Panc1 (cell line): ENCODE measurements at regions not wholly inside any gene's neighbourhood (a gene's known extent, or its start where the extent isn't known, plus 50 kb on each side); places are given as distances from the start of the nearest gene placed in this dataset.

Experiments used
- CTCF ChIP-seq: fragments of 450-650 bp; IDR thresholded peaks from 2 replicates; pipeline ENCODE4 v1.5.1; 2017; ENCODE audit warnings: mild to moderate bottlenecking
- POLR2AphosphoS5 ChIP-seq: IDR thresholded peaks from 2 replicates; pipeline ENCODE4 v1.6.1; 2012; ENCODE audit warnings: mild to moderate bottlenecking, low read depth, low read length, moderate library complexity
- SIN3A ChIP-seq: IDR thresholded peaks from 2 replicates; pipeline ENCODE4 v1.6.1; 2012; ENCODE audit warnings: low read depth, mild to moderate bottlenecking, low read length, moderate library complexity, borderline replicate concordance; ENCODE audit not compliant: insufficient read depth
- TCF7L2 ChIP-seq: IDR thresholded peaks from 2 replicates; pipeline ENCODE4 v1.6.1; 2011; ENCODE audit warnings: mild to moderate bottlenecking, low read depth, low read length, inconsistent platforms
- TF ChIP-seq, protein P1 (sequence below), 2 experiments: IDR thresholded peaks; 2 replicates each; pipeline ENCODE4 v1.6.1; 2011 to 2012; ENCODE audit warnings: low read depth in 2 of 2, control low read depth in 1 of 2, low read length in 1 of 2, mild to moderate bottlenecking in 1 of 2, moderate library complexity in 1 of 2; ENCODE audit not compliant: insufficient read depth in 1 of 2

GRCh38 chr3:118196183-118196582 lies 838.5 kb downstream of the IGSF11 start:
- TF ChIP-seq CTCF (no peak), SIN3A (no peak), TCF7L2 (no peak), POLR2AphosphoS5 (no peak)
- TF ChIP-seq, protein P1, sequence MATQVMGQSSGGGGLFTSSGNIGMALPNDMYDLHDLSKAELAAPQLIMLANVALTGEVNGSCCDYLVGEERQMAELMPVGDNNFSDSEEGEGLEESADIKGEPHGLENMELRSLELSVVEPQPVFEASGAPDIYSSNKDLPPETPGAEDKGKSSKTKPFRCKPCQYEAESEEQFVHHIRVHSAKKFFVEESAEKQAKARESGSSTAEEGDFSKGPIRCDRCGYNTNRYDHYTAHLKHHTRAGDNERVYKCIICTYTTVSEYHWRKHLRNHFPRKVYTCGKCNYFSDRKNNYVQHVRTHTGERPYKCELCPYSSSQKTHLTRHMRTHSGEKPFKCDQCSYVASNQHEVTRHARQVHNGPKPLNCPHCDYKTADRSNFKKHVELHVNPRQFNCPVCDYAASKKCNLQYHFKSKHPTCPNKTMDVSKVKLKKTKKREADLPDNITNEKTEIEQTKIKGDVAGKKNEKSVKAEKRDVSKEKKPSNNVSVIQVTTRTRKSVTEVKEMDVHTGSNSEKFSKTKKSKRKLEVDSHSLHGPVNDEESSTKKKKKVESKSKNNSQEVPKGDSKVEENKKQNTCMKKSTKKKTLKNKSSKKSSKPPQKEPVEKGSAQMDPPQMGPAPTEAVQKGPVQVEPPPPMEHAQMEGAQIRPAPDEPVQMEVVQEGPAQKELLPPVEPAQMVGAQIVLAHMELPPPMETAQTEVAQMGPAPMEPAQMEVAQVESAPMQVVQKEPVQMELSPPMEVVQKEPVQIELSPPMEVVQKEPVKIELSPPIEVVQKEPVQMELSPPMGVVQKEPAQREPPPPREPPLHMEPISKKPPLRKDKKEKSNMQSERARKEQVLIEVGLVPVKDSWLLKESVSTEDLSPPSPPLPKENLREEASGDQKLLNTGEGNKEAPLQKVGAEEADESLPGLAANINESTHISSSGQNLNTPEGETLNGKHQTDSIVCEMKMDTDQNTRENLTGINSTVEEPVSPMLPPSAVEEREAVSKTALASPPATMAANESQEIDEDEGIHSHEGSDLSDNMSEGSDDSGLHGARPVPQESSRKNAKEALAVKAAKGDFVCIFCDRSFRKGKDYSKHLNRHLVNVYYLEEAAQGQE (IDR thresholded peaks at IDR 0.05; ENCODE audit: insufficient read depth in 1 of 2, low read depth in 2 of 2, low read length in 1 of 2) = no peak
